ENCODE measurements at regions not wholly inside any gene's neighbourhood (a gene's known extent, or its start where the extent isn't known, plus 50 kb on each side); places are given as distances from the start of the nearest gene placed in this dataset.

DNA sequence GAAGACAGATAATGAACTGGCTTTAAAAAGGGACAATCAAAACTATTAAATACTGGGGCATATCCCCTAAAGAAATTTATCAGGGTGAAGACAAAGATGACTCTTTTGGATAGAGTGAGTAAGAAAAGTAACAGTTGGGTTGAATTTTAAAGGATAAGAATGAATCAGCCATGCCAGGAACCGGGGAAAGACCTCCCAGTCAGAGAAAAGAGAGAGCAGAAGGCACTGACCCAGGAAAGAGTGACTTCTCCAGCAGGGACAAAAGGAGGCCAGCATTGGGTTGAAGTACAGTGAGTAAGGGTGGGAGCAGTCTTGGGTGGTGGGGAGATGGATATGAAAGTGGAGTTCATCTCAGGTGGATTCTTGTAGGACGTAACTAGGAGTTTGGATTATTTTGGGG, 516.9 kb upstream of the JAG1 start:
- no peak for DNase-seq

DNA sequence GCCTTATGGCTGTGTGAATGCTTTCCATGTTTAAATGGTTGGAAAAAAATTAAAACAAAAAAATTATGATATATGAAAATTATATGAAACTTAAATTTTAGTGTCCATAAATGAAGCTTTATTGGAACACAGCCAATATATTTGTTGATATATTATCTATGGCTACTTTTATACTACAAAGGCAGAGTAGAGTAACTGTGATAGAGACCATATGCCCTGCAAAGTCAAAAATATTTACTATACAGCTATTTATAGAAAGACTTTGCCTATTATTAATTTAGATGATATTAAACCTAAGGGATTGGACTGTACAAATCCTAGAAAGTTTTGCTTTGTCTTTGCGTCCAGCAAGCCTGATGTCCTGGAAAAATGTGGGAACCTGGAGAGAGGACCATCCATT, 518.3 kb upstream of the JAG1 start:
- no peak for DNase-seq

DNA sequence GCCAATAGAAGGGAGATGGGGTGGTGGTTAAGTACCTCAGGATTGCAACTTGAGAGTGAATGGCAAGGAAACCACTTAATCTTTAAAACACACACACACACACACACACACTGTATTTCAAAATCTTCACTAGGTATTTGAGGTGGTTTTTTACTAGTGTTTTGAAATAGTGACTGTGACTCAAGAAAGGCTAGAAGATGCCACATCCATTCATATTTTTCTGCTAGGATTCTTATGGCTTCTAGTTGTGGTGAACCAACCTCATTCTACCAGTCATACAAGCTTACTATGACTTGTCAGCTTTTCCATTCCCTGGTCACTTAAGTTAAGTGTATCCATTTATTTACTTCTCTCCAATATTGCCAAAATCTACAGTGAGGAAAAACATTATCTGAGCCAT, 519.4 kb upstream of the JAG1 start:
- no peak for DNase-seq

DNA sequence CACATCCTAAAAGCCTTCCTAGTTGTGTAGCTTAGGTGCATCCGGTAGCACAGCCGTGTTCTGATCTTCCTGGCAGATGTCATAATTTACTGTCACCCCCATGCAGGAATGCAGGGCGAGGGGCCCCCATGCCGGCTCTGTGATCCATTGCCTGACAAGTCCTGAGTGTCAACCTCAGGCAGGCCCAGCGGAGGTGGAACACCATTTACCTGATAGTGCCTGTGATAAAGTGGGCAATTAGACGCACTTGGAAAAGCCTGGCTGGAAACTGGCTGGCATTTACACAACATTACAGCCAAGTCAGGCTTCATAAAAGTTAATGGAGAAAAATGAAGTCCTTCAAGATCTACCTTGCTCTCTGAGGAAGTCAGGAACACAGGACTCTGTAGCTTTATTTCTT, 521.4 kb upstream of the JAG1 start:
- DNase-seq: no peak

DNA sequence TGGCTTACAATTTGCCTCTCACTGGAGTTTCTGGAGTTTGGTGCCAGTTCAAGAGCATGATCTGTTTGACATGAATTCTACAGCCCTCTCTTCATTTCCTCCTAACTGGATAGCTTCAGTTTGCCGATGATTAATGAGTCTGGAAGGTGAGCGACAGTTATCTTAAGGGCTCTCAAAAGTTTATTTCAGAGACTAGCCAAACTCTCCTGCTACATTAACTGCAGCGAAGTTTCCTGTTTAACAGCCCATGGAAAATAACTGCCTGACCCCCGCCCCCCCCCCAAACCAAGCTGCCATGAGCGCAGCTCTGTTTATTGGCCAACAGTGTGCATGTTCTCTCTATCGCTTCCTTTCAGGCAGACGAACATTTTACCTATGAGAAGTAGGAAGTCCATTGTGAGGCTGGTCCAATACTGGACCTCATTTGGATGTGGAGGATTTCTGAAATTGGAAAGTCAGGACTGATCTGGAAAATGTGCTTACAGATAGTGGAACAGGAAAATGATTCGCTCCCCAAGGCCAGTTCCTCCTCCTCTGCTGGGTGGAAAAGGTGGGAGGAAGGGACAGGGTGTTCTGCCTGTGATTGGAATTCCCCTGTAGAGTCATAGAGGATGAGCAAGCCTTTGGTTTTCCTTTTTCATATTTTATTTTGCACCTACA, 522.2 kb upstream of the JAG1 start:
- DNase-seq: no peak

DNA sequence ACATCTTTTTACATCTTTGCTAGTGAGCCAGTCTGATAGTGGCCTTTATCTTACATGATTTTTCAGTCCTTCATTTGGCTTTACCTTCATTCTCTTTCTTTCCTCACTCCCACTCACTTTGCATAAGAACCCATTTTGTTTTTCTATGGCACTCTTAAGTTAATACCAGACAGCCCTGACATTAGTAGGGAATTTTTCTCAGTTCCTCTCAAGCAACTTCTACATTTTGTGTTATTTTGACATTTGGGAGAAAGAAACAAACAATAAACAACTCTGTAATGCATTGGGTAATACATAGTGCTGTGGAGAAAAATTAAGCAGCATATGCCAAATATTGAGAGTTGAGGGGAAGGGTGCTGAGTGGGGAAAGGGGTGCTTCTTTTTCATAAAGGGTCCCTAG, 524.1 kb upstream of the JAG1 start:
- DNase-seq: no peak

DNA sequence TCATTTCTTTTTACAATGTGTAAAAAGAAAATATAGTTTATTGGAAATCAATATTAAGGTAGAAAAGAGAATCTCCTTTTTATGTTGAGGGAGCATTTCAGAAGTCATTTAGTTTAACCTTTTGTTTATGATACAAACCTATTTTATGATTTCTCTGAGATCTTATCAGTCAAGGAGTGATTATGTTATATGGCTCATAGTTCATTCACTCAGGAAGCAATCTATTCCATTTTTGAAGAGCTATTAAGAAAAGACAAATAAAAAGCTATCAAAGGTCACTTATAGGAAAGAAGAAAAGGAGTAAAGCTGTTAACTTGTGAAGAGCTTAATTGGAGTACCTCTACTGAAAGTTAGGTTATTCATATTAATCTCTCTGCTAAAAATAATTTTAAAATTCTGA, 526.6 kb upstream of the JAG1 start:
- DNase-seq: no peak

DNA sequence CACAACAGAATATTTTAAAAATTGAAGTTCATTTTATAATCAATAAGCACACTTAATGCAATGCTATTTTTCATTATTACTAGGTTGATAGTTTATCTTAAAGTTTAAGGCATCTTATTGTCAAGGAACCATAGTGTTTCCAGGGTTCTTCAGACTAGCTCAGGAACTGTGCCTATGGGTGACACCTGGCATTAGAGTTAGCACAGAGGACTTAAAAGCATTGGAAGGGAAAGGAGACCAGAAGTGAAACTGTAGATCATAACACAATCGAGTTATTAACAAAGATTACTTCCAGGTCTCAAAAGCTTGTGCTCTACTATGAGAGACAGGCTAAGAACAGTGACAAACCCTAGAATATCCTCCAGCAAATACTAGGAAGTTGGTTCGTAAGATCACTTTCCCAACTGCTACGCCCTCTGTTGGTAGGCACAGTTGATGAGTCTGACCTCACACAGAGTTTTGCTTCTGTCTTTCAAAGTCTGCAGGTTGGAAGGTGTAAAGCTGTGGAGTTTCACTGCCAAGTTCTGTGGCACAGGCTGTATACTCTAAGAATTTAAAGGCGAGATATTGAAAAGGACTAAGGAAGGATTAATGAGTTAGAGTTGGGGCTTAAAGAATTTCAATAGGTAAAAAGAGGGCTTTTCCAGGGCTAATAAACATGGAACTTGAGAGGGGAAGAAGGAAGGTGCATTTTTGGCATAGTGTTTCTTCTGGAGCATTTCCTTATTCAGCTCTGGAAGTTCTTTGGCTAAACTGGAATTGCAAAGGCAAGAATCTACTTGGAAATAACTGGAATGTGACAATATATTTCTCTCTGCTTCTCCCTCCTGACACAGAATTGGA, 531.3 kb upstream of the JAG1 start:
- DNase-seq: peak; percentile 5

DNA sequence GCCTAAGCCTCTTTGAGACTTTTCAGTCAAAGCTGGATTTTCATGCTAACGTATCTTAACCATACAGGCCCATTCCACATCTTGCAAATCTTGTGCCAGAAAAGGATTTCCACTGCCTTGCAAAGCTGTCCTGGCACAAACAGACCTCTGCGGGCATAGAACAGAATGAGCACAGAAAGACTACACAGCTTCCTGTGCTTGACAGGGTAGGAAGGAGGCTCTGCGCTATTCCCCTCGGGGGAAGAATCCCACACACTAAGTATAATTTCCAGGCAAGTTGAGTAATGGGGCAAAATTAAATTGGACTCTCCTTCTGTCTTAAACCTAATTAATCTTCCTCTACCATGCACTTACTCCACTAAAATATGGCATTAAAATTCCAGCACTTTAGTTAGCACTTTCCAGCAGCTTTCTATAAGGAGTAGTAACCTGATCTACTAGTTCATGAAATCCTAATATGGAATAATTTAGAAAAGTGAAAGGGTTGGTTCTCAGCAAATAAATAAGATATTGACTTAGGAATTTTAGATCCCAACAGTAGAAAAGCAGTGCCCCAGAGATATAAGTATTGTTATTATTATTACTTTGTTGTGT, 532.1 kb upstream of the JAG1 start:
- DNase-seq: no peak

DNA sequence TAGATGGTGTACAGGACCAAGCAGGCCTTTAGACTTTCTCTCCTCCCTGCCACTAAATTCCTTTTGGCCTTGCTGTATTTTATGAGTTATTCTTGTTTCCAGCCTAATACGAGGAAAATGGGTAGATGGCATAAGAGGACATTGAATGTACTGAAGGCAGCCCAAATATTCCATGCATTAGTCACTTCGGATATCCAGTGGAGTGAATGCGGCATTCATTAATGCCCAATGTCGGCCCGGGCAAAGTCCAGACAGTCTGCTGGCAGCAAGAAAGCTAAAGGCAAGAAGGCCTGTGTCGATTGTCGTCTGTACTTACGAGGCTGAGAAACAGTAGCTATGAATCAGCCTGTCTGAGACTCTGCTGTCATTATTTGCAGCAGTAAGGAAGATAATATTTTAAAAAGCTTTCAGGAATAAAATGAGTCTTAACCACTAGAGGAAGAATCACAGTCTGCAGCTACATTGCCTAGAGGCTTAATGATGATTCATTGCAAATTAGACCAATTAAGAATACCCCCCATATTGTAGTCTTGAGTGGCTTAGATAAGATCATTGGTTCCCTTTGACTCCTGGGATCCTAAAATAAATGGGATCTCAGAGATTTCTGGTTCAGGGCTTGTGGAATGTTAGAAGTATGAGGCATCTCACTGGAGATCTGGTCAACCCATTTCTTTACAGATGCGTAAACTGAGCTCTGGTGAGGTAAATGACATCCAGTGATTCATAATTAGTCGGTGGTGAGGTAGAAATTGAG, 534.1 kb upstream of the JAG1 start:
- DNase-seq: no peak

DNA sequence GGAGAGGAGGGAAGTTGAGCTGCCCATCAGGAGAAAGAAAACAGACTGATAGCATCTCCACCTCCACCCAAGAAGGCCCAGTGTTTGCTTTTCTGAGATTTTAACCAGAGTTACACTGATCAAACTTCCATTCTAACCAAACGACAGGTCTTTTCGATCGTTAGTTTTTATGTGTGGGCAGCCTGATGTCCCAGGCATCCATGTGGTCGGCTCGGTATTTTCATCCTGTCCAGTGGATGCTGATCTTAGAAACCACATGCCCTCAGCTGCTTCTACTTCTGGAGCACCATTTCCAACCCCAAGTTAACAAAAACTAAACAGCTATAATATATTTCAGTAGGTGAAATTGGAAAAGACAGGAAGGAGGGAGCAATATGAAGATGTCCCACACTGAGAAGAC, 536.8 kb upstream of the JAG1 start:
- DNase-seq: no peak

DNA sequence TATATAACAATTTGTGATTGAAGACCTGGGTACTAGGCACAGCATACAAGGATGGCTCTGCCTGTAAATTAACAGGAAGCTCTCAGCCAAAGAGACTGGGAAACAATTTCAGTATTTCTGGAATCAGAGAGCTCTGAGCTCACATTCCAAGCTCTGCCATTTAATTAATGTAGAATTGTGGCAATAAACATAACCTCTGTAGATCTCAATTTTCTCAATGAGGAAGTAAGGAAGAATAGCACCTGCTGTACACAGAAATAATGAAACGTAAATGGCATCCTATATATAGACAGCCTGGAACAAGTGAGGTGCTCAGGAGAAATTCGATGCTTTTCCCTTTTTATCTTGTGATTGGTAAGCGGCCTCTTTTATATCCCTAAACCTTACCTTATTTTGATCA, 538.5 kb upstream of the JAG1 start:
- no peak for DNase-seq

DNA sequence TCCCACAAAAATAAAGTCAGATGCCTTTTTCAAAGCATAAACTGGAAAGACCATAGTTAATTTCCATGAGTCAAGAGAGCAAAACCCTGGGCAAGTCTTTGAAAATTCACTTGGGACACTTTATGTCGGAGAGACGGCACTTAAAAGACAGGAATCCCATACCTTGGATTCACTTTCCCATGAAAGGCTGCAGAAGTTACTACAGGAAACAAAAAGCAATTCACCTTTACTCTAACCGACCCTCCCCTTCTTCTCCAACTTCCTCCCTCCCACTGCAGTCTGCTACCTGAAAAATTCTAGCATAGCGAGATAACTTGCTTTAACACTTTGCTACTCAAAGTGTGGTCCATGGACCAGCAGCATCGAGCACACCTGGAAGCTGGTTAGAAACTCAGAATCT, 539.1 kb upstream of the JAG1 start:
- DNase-seq: no peak

DNA sequence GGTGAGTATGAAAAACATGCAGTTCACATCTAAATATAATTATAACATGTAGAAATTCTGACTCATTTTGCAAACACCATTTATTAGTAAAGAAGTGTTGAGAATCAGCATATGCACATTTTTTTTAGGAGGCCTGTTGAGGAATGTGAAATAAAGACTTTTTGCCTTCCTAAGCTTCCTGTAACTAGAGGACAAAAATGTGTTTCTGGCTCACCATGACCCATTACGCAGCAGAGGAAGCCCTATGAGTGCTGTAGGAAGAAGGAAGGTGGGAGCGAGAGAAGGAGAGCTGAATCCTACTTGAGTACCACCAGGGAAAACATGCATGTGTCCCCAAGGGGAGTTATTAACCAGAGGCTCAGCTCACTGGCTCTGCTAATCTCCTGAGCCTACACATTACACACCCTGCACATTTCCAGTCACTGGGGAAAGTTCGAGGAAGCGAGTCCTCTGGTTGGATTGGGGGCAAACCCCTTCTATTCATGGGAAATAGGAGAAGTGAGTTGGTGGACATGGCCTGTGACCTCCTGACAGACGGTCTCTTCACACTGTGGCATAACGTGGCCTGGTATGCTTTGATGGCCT, 540.5 kb upstream of the JAG1 start:
- no peak for DNase-seq

DNA sequence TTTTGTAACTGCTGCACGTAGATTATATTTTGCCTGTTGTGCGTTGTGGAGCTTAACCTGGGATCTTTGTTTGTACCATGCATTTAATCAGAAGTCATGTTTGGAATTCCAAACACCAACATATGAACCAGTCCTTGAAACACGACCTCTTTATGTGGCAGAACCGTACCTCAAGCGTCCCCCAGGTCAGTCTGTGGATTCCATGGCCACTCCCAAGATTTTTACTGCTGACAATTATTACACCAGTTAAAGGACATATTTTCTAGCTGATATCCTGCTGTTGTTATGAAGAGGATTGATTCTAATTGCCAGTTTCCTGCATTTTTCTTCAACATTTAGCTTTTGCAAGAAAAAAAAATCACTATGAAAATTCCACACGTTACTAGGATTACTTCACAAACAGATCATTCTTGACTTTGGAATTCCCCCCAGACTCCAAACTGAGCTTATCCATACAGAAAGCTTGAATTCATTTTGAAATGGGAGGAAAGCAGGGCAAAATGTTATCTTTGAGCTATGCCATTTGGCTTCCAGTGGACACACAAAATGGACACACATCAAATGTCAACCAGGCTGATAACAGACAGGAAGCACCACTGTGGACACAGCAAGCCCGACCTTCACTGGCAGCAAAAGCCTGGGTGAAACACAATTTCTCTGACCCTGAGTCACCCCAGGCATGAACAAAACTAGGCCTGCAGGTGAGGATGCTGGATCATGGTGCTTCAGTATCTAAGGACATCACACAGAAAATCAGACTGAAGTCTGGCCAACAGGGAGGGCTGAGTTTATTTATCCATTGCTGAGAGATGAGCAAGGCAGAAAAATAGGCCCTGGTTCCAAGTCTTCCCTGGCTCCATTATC, 542.9 kb upstream of the JAG1 start:
- no peak for DNase-seq

DNA sequence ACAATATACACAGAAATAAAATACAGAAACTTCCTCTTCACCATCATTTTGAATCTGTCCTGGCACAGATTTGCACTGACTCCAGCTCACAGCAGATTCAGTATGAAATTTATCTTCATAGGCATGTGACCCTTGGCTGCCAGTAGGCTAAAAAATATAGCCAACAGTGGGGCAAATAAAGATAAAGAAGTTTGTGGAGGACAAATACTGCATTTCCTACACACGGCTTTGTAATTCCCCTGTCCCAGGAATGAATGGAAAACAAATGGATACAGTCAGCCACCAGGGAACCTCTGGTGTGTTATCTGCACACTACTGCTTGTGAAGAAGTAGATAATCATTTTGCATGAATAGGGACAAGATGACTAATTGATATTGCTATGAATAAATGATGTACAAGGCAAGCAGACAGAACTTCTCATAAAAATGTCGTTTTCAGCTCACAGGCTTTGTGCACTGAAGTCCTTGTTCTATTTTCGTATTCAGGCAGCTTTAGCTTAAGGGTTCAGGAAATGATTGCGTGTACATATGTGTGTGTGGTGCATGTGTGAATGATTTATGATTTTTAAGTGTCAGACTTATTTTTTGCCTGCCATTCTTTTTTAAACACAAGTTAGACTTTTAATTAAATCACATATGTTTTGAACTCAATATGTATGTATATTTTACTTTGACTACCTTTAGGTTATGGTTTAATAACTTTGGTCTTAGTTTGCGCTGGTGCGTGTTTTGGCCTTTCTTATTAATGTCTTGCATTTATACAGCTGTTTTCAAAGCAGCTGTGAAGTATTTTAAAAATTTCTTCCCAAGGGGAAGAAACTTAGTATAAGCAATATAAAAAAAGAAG, 543.8 kb upstream of the JAG1 start:
- DNase-seq: no peak

DNA sequence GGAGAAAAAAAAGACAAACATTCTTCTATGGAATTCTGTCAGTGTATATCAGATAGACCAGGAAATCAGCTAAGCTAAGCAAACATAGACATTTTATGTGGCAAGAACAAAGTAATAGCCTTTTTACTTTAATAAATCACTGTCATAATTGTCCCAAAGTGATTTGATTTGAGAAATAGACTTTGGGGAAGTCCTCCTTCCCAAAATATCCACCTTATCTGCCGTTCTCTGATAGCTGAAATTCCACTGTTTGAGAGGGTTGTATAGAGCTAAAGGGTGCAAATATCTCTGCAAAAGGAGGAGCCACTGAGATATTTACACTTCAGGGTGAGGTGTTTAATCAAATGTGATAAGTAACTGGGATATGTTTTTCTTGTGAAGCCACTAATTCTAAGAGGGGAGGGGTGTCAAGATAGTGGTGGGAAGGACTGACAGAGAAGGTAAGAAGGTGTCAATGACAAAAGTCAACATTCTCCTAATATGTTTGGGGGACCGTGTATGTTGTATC, 544.4 kb upstream of the JAG1 start:
- DNase-seq: no peak

DNA sequence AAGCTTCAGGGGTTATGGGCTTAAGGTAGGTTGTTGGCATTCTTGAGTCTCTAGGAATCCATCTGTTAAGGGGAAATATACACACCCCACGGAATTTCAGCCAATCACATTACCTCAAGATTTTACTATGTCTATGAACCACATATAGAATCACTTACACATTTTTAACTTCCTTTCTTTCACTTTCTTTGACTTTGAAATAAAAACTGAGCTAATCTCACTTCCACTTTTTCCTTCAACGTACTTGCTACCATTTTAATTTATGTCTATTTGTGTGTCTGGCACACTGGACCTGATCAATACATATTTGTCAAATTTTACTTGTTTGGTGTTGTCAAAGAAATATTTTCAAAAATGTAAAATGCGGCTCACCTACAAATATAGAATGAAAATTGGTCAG, 545.4 kb upstream of the JAG1 start:
- no peak for DNase-seq

DNA sequence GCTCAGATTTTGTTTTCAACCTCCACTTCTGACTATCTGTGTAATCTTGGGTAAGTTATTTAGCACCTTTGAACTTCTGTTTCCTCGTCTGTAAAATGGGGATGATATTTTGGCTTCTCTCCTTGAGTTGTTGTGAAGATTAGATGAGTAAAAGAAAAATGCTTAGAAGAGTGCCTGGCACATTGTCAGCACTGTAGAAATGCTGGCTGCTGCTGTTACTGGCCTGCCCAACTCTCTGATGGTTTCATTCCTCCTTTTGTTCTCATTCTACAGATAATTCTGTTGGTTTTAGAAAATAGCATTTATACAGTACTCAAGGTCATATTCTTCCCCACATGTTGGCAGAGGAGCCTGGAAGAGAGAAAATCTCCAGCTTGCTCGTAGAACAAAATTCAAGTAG, 547.2 kb upstream of the JAG1 start:
- DNase-seq: no peak

DNA sequence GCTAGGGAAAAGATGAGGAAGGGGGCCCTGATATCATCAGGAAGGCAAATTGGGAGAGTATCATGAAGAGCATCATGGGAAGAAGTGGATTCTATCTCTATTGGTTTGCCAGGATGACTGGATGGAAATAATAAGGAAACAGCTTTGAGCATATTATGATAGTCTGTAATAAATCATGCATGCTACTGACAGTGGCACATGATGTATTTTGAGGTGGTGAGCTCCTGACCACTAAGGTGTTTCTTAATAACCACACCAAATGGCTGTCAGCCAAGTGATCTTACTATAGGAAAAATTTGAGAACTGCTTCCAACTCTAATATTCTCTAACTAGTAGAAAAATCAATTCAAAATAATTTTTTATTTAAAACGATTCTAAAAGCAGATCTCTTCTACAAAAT, 548.4 kb upstream of the JAG1 start:
- no peak for DNase-seq

DNA sequence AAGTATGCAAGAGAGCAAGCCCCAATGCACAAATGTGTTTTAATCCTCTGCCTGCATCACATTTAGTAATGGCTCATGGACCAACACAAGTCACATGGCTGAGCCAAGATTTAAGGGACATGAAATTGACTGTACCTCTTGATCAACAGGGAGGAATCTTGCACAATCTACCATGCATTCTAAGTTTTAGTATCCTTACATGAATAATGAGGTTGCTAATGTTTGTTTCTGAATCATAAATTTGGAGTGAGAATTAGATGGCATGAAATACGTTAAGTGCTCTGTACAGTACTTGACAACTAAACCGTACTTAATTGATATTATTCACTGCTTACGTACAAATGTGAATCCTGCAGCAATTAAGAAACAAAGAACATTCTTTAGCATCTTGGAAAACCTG, 553.8 kb upstream of the JAG1 start:
- no peak for DNase-seq
